Gastrocnemius medialis (tissue), 4 donors: ENCODE measurements at regions not wholly inside any gene's neighbourhood (a gene's known extent, or its start where the extent isn't known, plus 50 kb on each side); places are given as distances from the start of the nearest gene placed in this dataset.

Experiments
- ATAC-seq, 2 donors: fragments of 150-250 bp; one replicate each; pipeline ENCODE4 v1.9.1; 2016
- DNase-seq, 2 donors: peaks; one replicate each; pipeline ENCODE4 v3.0.0-alpha.2; 2019
- H3K27ac ChIP-seq, 4 donors: fragments of 200-600 bp; sonication (generic); 1 replicate in 1 of 4; 2 replicates in 3 of 4; pipeline ENCODE4 v1.5.1; 2016 to 2018; ENCODE audit warnings: mild to moderate bottlenecking in 2 of 4, moderate library complexity in 1 of 4
- H3K27me3 ChIP-seq, 3 donors: fragments of 200-600 bp; sonication (generic) in 2 of 3; 1 replicate in 1 of 3; 2 replicates in 2 of 3; pipeline versions ENCODE4 v1.5.1 to v1.6.0; 2016 to 2019; ENCODE audit warnings: mild to moderate bottlenecking in 1 of 3, moderate library complexity in 1 of 3
- H3K36me3 ChIP-seq, 2 donors: fragments of 200-600 bp; sonication (generic) in 1 of 2; one replicate each; pipeline ENCODE4 v1.5.1; 2017 to 2018
- H3K4me1 ChIP-seq, 2 donors: fragments of 200-600 bp; sonication (generic) in 1 of 2; one replicate each; pipeline ENCODE4 v1.5.1; 2016 to 2017; ENCODE audit warnings: mild to moderate bottlenecking in 2 of 2
- H3K4me3 ChIP-seq, 4 donors: fragments of 200-600 bp; sonication (generic) in 3 of 4; 1 replicate in 1 of 4; 2 replicates in 3 of 4; pipeline ENCODE4 v1.5.1; 2016 to 2019; ENCODE audit warnings: mild to moderate bottlenecking in 2 of 4
- H3K9me3 ChIP-seq, 3 donors: fragments of 200-600 bp; sonication (generic) in 2 of 3; 1 replicate in 1 of 3; 2 replicates in 2 of 3; pipeline ENCODE4 v1.5.1; 2016 to 2019
- CTCF ChIP-seq, 5 experiments: fragments of 450-650 bp in 3 of 5; fragments of 200-600 bp in 2 of 5; sonication (generic) in 2 of 5; IDR thresholded peaks in 4 of 5; conservative IDR thresholded peaks in 1 of 5; 1 replicate in 4 of 5; 2 replicates in 1 of 5; pipeline ENCODE4 v1.5.1; 2016 to 2019; ENCODE audit warnings: antibody characterized with exemption in 5 of 5, mild to moderate bottlenecking in 3 of 5, moderate library complexity in 3 of 5
- POLR2A ChIP-seq, 2 donors: fragments of 450-650 bp; IDR thresholded peaks; one replicate each; pipeline ENCODE4 v1.6.1; 2017; ENCODE audit warnings: antibody characterized with exemption in 2 of 2, mild to moderate bottlenecking in 2 of 2, moderate library complexity in 2 of 2
- in situ Hi-C, 4 donors: fragments of 200-750 bp; cut with MboI; loops; one replicate each; pipeline versions ENCODE4 v1.15.0 to v1.8.0; 2017; ENCODE audit warnings: low sequenced_read_pairs in 4 of 4
- intact Hi-C: fragments of 100-400 bp; cut with DNase I; formaldehyde crosslinking; loops from one replicate; pipeline ENCODE4 v1.15.1; 2023; ENCODE audit warnings: low total_unique reads

GRCh38 chr13:83557845-83558244 lies 324.4 kb downstream of the SLITRK1 start:
- H3K36me3 ChIP-seq, result no peaks in the 10 kb centered on the region
- TF ChIP-seq CTCF (IDR thresholded peaks at IDR 0.05 in 4 of 5, conservative IDR thresholded peaks at IDR 0.05 in 1 of 5) (no peak), POLR2A (IDR thresholded peaks at IDR 0.05) (no peak)
- H3K4me3 ChIP-seq, result no peak overlapping the region
- ATAC-seq, result no peak
- H3K27me3 ChIP-seq, result no peaks in the 10 kb centered on the region
- DNase-seq, result no peak
- no peak overlapping the region for H3K27ac ChIP-seq
- in situ Hi-C loops (no loop called here), intact Hi-C loops (no loop called here)
- H3K9me3 ChIP-seq, result no peaks in the 10 kb centered on the region
- no peaks in the 10 kb centered on the region for H3K4me1 ChIP-seq

GRCh38 chr13:83549671-83550070 lies 332.6 kb downstream of the SLITRK1 start:
- in situ Hi-C loops, result no loop called here

GRCh38 chr13:83547043-83547442 lies 335.2 kb downstream of the SLITRK1 start:
- Histone ChIP-seq H3K4me3 (no peak overlapping the region), H3K9me3 (no peaks in the 10 kb centered on the region), H3K36me3 (no peaks in the 10 kb centered on the region), H3K4me1 (no peaks in the 10 kb centered on the region), H3K27me3 (no peaks in the 10 kb centered on the region), H3K27ac (no peak overlapping the region)
- TF ChIP-seq POLR2A (IDR thresholded peaks at IDR 0.05) (no peak), CTCF (IDR thresholded peaks at IDR 0.05 in 4 of 5, conservative IDR thresholded peaks at IDR 0.05 in 1 of 5) (no peak)
- intact Hi-C loops, result no loop called here
- DNase-seq (no peak), ATAC-seq (no peak)
- in situ Hi-C loops, result no loop called here

More at GRCh38 chr13:83549671-83550070, 332.6 kb downstream of the SLITRK1 start:
- Histone ChIP-seq H3K36me3 (no peaks in the 10 kb centered on the region), H3K4me3 (no peak overlapping the region), H3K9me3 (no peaks in the 10 kb centered on the region), H3K4me1 (no peaks in the 10 kb centered on the region), H3K27ac (no peak overlapping the region), H3K27me3 (no peaks in the 10 kb centered on the region)
- intact Hi-C loops, result no loop called here
- TF ChIP-seq POLR2A (IDR thresholded peaks at IDR 0.05) (no peak), CTCF (IDR thresholded peaks at IDR 0.05 in 4 of 5, conservative IDR thresholded peaks at IDR 0.05 in 1 of 5) (no peak)
- ATAC-seq (no peak), DNase-seq (no peak)

GRCh38 chr13:83546476-83546875 lies 335.8 kb downstream of the SLITRK1 start:
- ATAC-seq (no peak), DNase-seq (no peak)
- Histone ChIP-seq H3K36me3 (no peaks in the 10 kb centered on the region), H3K27me3 (no peaks in the 10 kb centered on the region), H3K4me3 (no peak overlapping the region), H3K27ac (no peak overlapping the region), H3K4me1 (no peaks in the 10 kb centered on the region), H3K9me3 (no peaks in the 10 kb centered on the region)
- in situ Hi-C loops (no loop called here), intact Hi-C loops (no loop called here)
- TF ChIP-seq POLR2A (IDR thresholded peaks at IDR 0.05) (no peak), CTCF (IDR thresholded peaks at IDR 0.05 in 4 of 5, conservative IDR thresholded peaks at IDR 0.05 in 1 of 5) (no peak)

GRCh38 chr13:83538636-83539035 lies 343.6 kb downstream of the SLITRK1 start:
- ATAC-seq (no peak), DNase-seq (no peak)
- no peak overlapping the region for H3K27ac ChIP-seq
- in situ Hi-C loops (no loop called here), intact Hi-C loops (no loop called here)
- no peaks in the 10 kb centered on the region for H3K9me3 ChIP-seq
- no peaks in the 10 kb centered on the region for H3K36me3 ChIP-seq
- no peak overlapping the region for H3K4me3 ChIP-seq
- no peaks in the 10 kb centered on the region for H3K4me1 ChIP-seq
- TF ChIP-seq CTCF (IDR thresholded peaks at IDR 0.05 in 4 of 5, conservative IDR thresholded peaks at IDR 0.05 in 1 of 5), result no peak
- TF ChIP-seq POLR2A (IDR thresholded peaks at IDR 0.05), result no peak
- H3K27me3 ChIP-seq, result no peaks in the 10 kb centered on the region
